Brain microvascular endothelial cell (primary cell): ENCODE measurements at regions not wholly inside any gene's neighbourhood (a gene's known extent, or its start where the extent isn't known, plus 50 kb on each side); places are given as distances from the start of the nearest gene placed in this dataset.

Experiments
- DNase-seq: peaks from one replicate; pipeline ENCODE4 v3.0.0-alpha.2; 2020
- H3K27ac ChIP-seq: fragments of 250-450 bp; sonication (Bioruptor Pico); 2 replicates; pipeline ENCODE4 v1.5.1; 2020; ENCODE audit warnings: mild to moderate bottlenecking, moderate library complexity
- H3K27me3 ChIP-seq: fragments of 250-450 bp; sonication (Bioruptor Pico); replicated peaks from 2 replicates; pipeline ENCODE4 v1.5.1; 2020; ENCODE audit warnings: mild to moderate bottlenecking
- H3K36me3 ChIP-seq: fragments of 250-450 bp; sonication (Bioruptor Pico); replicated peaks from 2 replicates; pipeline ENCODE4 v1.5.1; 2020; ENCODE audit warnings: mild to moderate bottlenecking
- H3K4me3 ChIP-seq: 2 replicates; pipeline ENCODE4 v1.5.1; 2011; ENCODE audit warnings: low read depth, mild to moderate bottlenecking, control low read depth, low read length, moderate library complexity
- in situ Hi-C: cut with HindIII; loops from 2 replicates; pipeline ENCODE4 v1.10.0; 2017; ENCODE audit warnings: low sequenced_read_pairs, low pct_ligation_motif_present
- TF ChIP-seq, protein P1 (sequence below): IDR thresholded peaks from 2 replicates; pipeline ENCODE4 v1.5.1; 2011; ENCODE audit warnings: low read depth, mild to moderate bottlenecking, moderate library complexity, low read length, control low read depth, inconsistent platforms; ENCODE audit errors: missing control alignments

DNA sequence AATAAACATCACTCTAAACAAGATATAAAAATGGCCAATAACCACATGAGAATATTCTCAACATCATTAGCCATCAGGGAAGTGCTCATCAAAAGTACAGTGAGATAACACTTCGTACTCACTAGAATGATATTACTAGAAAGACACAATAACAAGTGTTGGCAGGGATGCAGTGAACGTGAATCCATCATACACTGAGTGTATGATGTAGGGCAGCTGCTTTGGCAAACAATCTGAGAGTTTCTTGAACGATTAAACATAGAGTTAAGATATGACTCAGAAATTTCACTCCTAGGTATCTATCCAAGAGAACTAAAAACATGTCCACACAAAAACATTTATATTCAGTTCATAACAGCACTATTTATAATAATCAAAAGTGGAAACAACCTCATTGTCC, 368.9 kb downstream of the PID1 start:
- TF ChIP-seq, protein P1, sequence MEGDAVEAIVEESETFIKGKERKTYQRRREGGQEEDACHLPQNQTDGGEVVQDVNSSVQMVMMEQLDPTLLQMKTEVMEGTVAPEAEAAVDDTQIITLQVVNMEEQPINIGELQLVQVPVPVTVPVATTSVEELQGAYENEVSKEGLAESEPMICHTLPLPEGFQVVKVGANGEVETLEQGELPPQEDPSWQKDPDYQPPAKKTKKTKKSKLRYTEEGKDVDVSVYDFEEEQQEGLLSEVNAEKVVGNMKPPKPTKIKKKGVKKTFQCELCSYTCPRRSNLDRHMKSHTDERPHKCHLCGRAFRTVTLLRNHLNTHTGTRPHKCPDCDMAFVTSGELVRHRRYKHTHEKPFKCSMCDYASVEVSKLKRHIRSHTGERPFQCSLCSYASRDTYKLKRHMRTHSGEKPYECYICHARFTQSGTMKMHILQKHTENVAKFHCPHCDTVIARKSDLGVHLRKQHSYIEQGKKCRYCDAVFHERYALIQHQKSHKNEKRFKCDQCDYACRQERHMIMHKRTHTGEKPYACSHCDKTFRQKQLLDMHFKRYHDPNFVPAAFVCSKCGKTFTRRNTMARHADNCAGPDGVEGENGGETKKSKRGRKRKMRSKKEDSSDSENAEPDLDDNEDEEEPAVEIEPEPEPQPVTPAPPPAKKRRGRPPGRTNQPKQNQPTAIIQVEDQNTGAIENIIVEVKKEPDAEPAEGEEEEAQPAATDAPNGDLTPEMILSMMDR = no peak
- no peak for DNase-seq
- H3K27ac ChIP-seq = no peak overlapping the region
- in situ Hi-C loops = no loop called here
- H3K36me3 ChIP-seq = no peaks in the 10 kb centered on the region
- no peak overlapping the region for H3K4me3 ChIP-seq
- no peaks in the 10 kb centered on the region for H3K27me3 ChIP-seq

DNA sequence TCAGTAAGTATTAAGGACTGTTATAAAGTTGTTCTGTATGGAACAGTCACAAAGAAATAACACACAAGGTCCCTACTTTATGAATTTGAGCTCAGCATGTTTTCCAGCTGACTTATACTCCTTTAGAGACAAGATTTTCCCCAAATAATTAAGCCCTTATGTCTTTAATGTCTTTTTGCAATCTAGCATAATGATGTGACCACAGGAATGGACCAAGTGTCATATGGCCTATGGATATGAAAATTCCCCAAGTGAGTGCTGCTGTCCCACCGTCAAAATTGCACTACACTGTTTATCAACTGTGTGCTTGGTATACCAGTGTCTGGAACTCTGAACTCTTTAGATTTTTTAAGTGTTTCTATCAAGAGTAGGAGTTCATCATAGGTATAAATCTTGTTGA, 369.6 kb downstream of the PID1 start:
- H3K27ac ChIP-seq = no peak overlapping the region
- no peak overlapping the region for H3K4me3 ChIP-seq
- H3K36me3 ChIP-seq = no peaks in the 10 kb centered on the region
- in situ Hi-C loops = no loop called here
- no peak for DNase-seq
- no peaks in the 10 kb centered on the region for H3K27me3 ChIP-seq
- TF ChIP-seq, protein P1 = no peak

DNA sequence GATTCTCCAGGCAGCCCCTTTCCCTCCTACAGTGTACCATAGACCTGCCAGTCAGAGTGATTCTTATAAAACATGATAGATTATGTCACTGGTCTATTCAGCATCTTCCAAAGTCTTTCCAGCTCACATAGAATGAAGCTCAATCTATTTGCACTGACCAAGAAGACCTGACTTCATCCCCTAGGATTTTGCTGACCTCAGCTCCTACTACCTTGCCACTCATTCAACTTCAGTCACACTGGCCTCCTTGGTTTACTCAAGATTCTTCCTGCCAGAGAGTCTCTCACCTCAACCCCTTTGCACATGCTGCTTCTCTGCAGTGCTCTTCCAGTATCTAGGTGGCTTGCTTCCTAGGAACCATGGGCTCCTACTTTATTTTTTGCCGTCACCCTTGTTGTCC, 392.9 kb downstream of the PID1 start:
- Histone ChIP-seq H3K36me3 (no peaks in the 10 kb centered on the region), H3K27me3 (no peaks in the 10 kb centered on the region), H3K4me3 (no peak overlapping the region), H3K27ac (no peak overlapping the region)
- no peak for DNase-seq
- in situ Hi-C loops = no loop called here
- TF ChIP-seq, protein P1 = no peak

DNA sequence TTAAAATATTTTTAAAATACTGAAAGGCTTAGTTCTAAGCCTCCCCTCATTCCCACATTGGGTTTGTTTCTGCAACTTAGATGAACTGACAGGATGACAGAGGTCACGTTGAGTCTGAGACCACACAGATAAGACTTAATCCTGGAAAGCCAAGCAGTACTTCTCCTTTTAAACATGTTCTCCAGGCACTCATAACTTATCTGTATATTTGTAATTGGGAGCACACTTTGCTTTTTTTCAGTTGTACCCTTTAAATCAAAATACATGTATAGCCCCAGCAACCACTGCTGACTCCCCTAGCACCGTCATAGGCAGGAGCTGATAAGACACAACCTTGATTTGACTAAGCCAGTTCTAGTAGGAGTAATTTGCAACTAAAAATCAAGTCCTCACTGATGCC, 394.8 kb downstream of the PID1 start:
- H3K27me3 ChIP-seq = no peaks in the 10 kb centered on the region
- no peak overlapping the region for H3K4me3 ChIP-seq
- TF ChIP-seq, protein P1 = no peak
- no peak for DNase-seq
- H3K36me3 ChIP-seq = no peaks in the 10 kb centered on the region
- no peak overlapping the region for H3K27ac ChIP-seq
- in situ Hi-C loops = no loop called here

DNA sequence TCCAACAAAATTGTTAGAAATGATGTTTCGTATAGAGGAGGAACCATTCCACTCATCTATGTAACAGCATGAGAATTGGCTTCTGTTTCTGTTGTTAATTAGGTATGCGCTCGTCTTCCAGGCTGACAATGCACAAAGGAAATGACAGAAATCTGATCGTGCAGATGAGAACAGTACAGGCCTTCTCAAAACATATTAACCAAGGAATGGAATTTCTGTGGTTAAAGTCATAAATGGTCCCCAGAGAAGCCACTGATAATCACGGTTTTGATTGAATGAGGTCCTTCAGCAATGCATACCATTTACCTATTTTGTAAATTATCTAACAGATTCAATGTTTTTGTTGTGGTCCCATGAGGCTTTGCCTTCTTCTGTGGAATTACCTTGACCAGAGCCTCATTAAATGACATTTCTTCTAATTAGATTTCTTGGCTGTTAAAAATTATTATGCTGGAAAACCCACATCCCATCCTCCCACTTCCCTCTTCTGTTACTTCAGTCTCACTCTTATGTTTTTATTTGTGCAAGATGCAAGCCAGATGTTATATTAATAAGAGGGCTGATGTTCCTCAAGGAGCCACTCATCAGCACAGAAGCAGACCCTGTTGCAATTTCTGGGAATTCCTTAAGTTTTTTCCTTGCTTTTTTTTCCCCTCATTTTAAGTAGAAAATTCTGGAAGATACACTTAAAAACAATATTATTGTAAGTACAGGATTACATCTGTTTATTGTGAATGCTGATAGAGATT, 395.8 kb downstream of the PID1 start:
- peak; percentile 36 for DNase-seq
- Histone ChIP-seq H3K4me3 (no peak overlapping the region), H3K36me3 (no peaks in the 10 kb centered on the region), H3K27ac (no peak overlapping the region), H3K27me3 (no peaks in the 10 kb centered on the region)
- in situ Hi-C loops = no loop called here
- TF ChIP-seq, protein P1 = no peak

DNA sequence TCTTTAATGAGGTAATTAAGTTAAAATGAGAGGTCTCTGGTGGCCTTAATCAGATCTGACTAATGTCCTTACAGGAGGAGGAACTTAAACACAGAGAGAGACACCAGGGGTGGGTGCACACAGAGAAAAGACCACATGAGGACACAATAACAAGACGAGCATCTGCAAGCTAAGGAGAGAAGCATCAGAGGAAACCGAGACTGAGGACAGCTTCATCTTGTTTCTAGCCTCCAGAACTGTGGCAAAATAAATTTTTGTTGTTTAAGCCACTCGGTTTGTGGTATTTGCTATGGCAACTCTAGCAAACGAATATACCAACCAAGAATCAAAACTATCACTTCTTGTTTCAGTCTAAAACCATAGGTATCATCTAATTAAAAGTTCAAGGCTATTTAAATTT, 400.1 kb downstream of the PID1 start:
- Histone ChIP-seq H3K36me3 (no peaks in the 10 kb centered on the region), H3K27me3 (no peaks in the 10 kb centered on the region), H3K4me3 (no peak overlapping the region), H3K27ac (no peak overlapping the region)
- TF ChIP-seq, protein P1 = no peak
- in situ Hi-C loops = no loop called here
- no peak for DNase-seq
